ENCODE measurements at regions not wholly inside any gene's neighbourhood (a gene's known extent, or its start where the extent isn't known, plus 50 kb on each side); places are given as distances from the start of the nearest gene placed in this dataset.

- no peak for TF ChIP-seq AFF4 (CRISPR knock-in tag; IDR thresholded peaks at IDR 0.05; ENCODE audit: borderline replicate concordance)
- no peak for TF ChIP-seq NR2C2 (CRISPR knock-in tag; IDR thresholded peaks at IDR 0.05)
- no peak for TF ChIP-seq ZNF671 (CRISPR knock-in tag; IDR thresholded peaks at IDR 0.05)
These were observed 169.2 kb upstream of the HS6ST1 start (continued) for GRCh38 chr2:128487650-128488387.

GRCh38 chr2:128488434-128488833 lies 169.8 kb upstream of the HS6ST1 start:
- Mint-ChIP-seq H3K36me3 (no peaks in the 10 kb centered on the region), H3K27me3 (ENCODE audit: low read depth) (no peaks in the 10 kb centered on the region; the same call in 1 of the 2 replicates), H3K27ac (no peak overlapping the region), H3K9me3 (no peaks in the 10 kb centered on the region), H3K4me1 (peaks cover 52% of the 10 kb centered on the region), H3K4me3 (no peak overlapping the region)
- ATAC-seq (no peak), DNase-seq (ENCODE audit: low spot score) (no peak)
- TF ChIP-seq IRF2 (CRISPR knock-in tag; IDR thresholded peaks at IDR 0.05; ENCODE audit: borderline replicate concordance, low read depth) (no peak), PREB (CRISPR knock-in tag; IDR thresholded peaks at IDR 0.05; ENCODE audit: borderline replicate concordance) (no peak), ZNF232 (CRISPR knock-in tag; IDR thresholded peaks at IDR 0.05) (no peak), NFATC4 (CRISPR knock-in tag; IDR thresholded peaks at IDR 0.05) (no peak), JAZF1 (CRISPR knock-in tag; IDR thresholded peaks at IDR 0.05) (no peak), MYBL2 (CRISPR knock-in tag; IDR thresholded peaks at IDR 0.05) (no peak), FOXP1 (CRISPR knock-in tag; IDR thresholded peaks at IDR 0.05; ENCODE audit: borderline replicate concordance) (no peak), USF1 (CRISPR knock-in tag; IDR thresholded peaks at IDR 0.05) (no peak), CDX4 (CRISPR knock-in tag; IDR thresholded peaks at IDR 0.05; ENCODE audit: borderline replicate concordance) (no peak), ZSCAN18 (CRISPR knock-in tag; IDR thresholded peaks at IDR 0.05) (no peak), ZNF317 (CRISPR knock-in tag; IDR thresholded peaks at IDR 0.05; ENCODE audit: borderline replicate concordance, low read depth) (no peak), MAX (CRISPR knock-in tag; IDR thresholded peaks at IDR 0.05) (no peak), SMAD4 (CRISPR knock-in tag; IDR thresholded peaks at IDR 0.05) (no peak), RORB (CRISPR knock-in tag; IDR thresholded peaks at IDR 0.05) (no peak), MLX (CRISPR knock-in tag; IDR thresholded peaks at IDR 0.05) (no peak)
- ChIA-PET CTCF (no interaction called here), POLR2A (no interaction called here)
